OCI-M2 (cell line): ENCODE measurements at regions not wholly inside any gene's neighbourhood (a gene's known extent, or its start where the extent isn't known, plus 50 kb on each side); places are given as distances from the start of the nearest gene placed in this dataset.

Experiments used
- DNase-seq: peaks from one replicate; lab custom pipeline; 2025; ENCODE audit not compliant: unreplicated experiment; lab: John Stamatoyannopoulos, UW

DNA sequence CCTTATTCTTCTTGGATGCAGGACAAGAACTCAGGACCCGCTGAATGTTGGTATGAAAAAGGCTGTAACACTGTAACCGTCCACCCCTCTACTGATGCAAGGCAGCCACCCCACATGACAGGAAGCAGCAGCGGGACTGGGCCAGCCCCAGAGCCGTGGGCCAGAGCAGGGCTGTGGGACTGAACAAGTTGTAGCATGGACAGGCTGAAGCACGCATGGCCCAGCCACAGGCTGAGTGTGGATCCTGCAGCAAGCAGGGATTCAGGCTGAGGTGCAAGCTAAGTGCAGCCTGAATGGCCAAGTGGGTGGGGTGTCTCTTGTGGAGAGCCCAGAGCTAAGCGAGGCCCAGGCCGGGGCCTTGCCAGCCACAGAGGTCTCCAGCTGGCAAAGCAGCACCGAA, 632.2 kb downstream of the SPOCK3 start:
- DNase-seq = no peak

DNA sequence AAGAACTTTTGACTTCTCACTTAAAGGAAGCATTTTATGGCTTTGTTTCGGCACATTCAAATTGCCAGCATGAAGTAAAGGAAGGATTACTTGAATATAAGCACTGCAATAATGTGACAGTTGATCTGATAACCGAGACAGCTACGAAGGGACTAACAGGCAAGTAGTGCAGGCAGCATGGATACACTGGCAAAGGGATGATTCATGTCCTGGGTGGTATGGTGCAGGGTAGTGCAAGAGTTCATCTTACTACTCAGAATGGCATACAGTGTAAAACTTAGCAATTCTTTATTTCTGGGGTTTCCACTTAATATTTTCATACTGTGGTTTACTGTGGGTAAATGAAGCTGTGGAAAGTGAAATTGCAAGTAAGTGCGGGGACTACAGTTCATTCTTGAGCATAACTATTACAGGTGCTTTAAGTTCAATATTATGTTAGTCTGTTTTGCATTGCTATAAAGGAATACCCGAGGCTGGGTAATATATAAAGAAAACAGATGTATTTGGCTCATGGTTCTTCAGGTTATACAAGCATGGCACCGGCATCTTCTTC, 611.8 kb downstream of the SPOCK3 start:
- DNase-seq = no peak

DNA sequence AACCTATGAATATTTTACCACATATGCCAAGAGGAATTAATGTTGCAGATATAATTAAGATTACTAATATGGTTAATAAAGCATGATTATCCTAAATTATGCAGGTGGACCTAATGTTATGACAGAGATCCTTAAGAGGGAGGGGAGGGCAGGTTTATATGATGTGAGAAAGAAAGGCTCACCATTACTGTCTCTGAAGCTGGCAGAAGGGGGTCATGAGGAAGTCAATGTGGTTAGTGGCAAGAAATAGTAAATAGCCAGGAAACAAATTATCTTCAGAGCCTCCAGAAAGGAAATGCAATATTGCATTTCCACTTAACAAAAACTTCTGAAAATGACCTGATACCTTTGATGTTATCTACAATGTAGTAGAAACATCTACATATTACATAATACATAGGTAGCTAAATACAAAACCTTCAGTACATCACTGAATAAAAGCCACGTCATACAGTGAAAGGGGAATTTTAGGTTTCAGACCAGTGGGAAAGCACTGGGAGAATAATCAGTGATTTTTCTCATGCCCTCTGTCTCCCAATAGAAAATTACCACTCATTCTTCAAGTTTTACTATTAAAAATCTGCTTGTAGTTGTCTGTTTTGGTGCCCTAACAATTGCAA, 609.2 kb downstream of the SPOCK3 start:
- DNase-seq = no peak

DNA sequence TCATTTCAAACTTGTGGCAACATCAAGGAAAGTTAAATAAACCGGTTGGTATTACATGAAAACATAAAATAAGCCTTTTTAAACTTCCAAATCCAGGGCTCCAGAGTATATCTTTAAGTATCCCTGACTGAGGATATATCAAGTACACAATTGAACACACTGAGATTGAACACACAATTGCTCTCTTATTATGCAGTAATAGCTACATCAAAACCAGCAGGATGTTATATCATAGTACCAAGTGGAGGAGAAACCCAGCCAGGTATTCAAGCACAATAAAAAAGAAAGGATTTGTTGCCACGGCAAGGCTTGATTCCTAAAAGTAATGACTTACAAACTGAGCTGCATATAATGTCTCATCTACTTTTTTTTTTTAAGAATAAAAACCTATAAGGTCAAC, 605.8 kb downstream of the SPOCK3 start:
- no peak for DNase-seq

DNA sequence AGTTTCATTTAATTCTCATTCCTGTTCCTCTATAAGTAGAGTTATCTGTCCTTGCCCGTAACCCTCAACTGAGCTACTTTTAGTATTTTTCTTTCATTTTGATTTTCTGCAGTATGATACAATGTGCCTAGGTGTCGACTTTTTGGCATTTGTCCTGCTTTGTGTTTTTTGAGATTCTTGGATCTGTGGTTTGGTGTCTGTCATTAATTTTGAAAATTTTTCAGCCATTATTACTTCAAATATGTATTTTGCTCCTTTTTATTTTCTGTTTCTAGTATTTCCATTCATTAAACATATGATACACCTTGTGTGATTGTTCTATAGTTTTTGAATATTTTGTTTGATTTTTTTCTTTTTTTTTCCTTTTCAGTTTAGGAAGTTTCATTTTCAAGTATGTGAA, 598.9 kb downstream of the SPOCK3 start:
- DNase-seq = no peak

DNA sequence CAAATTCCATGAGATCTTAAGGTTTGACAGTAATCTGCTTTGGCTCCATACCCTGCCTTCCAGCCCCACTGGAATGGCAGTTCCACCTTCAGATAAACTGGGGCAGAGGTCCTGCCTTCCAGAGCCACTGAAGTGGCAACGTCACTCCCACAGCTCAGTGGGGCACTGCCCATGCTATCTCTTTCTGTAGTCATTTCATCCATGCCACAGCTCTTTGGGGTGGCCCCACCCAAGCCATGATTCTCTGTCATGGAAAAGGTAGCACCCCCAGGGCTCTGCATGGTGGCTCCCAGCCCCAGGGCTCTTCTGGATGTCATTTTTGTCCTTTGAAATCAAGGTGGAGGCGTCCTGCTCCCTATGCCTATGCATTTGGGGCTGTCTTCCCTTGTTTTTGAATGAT, 596.5 kb downstream of the SPOCK3 start:
- DNase-seq = no peak

DNA sequence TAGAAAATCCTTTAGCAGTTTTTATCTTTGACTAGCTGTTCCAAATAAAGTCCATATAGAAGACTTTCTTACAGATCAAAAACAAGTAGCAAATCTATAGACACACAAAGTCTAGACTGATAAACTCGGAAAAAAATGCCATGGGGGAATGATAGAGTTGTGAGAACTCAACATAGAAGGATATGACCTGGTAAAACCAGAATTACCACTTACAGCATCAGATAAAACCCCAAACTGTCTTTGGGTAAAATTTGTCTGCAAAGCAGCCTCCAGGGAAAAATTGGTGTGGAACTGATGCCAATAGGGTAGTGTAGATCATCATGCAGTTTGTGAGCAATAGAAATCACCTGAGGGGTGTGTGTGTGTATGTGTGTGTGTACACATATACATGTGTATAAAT, 579.1 kb downstream of the SPOCK3 start:
- no peak for DNase-seq

DNA sequence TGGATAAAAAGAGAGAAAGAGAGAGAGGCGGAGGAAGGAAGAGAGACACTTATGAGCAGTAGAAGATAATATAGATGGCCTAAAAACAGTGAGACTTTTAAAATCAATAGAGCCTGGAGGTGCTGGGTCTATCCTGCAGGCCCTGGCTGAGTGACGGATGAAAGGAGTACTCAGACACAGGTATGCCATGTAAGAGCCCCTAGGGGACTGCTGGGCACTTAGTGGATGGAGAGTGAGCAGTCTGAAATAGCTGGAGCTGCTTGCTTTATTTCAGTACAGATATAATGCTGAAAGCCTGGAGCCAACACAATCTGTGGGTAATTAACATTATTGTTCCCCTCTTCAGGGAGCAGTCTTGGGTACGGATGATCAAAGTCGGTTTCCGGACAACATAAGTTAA, 578.6 kb downstream of the SPOCK3 start:
- no peak for DNase-seq

DNA sequence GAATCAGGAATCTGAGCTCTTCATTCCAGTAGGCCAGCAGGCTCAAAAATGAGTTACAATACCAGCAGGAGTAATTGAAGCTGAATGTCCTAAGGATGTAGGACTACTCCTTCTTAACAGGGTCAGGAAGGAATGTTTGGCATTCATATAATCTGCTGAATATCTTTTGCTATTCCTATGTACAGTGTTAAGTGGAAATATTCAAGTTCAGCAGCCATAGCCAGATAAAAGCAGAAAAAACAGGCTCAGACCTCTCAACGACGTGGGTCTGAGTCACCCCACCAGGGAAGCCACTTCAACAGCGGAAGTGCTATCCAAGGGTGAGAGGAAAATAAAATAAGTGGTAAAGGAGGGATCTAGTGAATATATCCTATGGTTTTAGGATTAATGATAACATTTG, 577.0 kb downstream of the SPOCK3 start:
- DNase-seq = no peak

DNA sequence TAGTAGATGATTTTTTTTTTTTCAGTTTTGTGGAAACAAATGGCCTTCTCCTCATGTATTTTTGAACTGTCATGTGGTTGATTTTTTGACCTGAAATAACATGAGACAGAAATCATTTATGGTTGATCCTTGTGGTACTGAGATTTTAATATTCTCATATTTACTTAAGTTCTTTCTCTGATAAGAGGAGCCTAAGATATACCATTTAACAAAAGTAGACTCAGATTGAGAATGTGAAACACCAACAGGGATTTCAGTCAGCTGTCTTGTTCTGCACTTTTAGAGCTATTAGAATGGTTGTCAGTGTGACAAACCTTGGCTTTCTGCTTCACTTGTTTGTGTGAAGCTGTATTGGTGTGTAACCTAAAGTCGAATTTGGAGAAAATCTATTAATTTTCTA, 575.7 kb downstream of the SPOCK3 start:
- no peak for DNase-seq

DNA sequence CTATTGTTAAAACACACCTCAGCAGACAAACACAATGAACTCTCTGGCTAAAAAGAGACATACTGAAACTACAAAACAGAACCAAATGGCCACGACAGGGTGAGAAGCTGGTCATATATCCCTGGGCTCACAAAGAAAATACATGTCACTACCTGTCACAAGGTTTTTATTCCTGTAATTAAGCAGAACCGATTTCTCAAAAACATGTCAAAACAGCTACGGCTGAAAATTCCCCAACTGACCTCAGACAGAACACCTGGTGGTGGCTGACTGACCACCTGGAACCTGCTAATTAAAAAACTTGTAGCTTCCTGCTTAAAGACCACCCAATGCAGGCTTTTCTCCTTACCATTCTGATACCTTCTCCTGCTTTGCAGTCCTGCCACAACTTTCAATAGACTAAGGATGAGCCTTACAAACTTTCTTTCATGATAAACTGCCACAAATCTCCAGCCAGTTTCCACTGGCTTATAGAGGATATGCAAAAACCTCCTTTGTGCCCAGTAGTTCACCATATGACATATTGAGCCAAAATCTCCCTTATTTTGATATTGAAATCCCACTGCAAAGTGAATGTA, 571.9 kb downstream of the SPOCK3 start:
- no peak for DNase-seq

DNA sequence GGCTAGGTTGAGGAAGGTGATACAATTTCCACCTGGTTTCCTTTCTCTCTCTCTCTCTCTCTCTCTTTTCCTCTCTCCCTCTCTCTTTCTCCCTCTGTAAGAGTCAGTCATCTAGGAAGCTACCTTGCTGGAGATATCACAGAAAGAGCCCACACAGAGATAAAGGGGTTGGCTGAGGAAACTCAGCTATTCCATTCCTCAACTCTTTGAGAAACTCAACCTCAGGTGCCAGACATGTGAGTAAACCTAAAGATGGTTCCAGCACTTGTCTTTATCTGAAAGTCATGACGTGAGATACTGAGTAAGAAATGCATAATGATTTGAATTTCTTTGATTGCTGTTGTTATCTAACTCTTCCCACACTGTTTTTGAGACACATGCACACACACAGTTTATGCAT, 564.0 kb downstream of the SPOCK3 start:
- DNase-seq = no peak

DNA sequence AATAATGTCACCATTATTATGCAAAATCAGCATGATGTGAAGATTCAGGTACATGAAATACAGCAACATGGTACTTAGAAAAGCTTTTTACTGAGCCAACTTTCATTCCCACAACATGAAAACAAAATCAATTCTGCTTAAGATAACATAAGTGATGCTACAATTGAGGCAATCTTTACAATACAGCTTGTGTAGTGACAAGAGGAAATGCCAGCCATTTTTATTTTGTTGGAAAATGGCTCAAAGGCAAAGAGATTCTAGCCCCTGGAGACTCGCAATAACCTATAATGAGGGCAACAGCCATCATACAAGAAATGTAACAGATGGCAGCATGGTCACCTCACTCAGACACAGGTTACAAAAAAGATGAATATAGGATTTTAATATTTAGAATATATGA, 560.4 kb downstream of the SPOCK3 start:
- no peak for DNase-seq

DNA sequence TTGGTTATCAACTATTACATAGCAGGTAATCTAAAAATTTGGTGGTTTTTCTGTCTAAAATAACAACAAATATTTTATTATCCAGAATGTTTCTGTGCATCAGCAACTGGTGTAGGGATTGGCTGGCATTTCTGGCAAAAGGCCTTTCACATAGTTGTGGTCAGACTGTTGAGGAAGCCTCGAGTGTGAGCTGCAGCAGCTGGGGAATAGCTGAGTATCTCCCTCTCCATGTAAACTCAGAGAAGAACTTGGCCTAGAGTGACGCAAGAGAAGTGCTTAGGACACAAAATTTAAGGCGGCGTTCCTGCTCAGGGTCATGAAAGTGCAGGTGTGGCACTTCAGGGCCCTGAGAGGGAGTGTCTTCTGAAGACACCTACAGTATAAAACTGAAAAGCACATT, 558.9 kb downstream of the SPOCK3 start:
- DNase-seq = no peak

DNA sequence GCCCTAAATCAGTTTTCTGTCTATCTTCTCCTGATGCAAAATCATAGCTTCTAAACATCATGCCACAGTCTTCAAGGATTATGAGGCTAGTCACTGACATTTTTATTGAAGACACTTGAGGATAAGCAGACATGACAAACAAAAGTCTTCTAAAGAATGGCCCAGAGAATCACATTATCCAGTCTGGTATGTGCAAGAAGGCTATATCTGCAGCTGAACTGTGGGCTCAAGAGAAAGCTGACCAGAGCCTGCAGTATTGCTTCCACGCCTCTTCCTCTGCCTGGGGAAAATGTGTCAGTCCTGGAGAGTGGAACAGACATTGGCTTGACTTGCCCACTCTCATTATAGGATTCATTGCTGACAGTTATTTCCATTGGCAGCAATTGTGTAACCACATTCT, 553.5 kb downstream of the SPOCK3 start:
- DNase-seq = no peak

DNA sequence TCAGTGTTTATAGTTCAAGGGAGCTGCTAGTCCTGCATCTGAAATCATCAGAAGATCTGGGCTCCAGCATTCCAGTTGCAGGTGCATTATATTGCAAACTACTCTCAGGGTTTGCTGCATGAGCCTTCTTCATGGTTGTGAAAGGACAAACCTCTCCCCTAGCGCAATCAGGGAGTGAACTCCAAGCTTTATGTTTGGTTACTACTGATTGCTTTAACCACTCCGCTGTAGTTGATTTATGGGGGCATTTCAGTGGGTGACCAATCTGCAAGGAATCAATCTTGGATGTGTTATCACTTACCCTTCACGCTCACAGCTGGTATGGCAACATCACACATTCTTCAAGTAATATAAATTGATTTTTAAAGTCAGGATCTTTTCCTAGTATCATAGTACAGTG, 552.1 kb downstream of the SPOCK3 start:
- no peak for DNase-seq
